GM12878 (cell line): ENCODE measurements at regions not wholly inside any gene's neighbourhood (a gene's known extent, or its start where the extent isn't known, plus 50 kb on each side); places are given as distances from the start of the nearest gene placed in this dataset.

Experiments used
- CTCF ChIP-seq, 3 experiments: IDR thresholded peaks in 2 of 3; conservative IDR thresholded peaks in 1 of 3; 2 replicates each; pipeline ENCODE4 v1.5.1; 2011; ENCODE audit warnings: low read depth in 3 of 3, low read length in 3 of 3, mild to moderate bottlenecking in 3 of 3, control low read depth in 2 of 3, moderate library complexity in 2 of 3, inconsistent platforms in 1 of 3, mixed read lengths in 1 of 3; ENCODE audit not compliant: control insufficient read depth in 2 of 3, insufficient read depth in 1 of 3; ENCODE audit errors: extremely low read depth in 1 of 3
- RAD51 ChIP-seq: fragments of 450-650 bp; IDR thresholded peaks from 2 replicates; pipeline ENCODE4 v1.6.1; 2016; ENCODE audit warnings: moderate library complexity, mild to moderate bottlenecking, inconsistent platforms
- RBBP5 ChIP-seq: fragments of 200-600 bp; sonication (generic); conservative IDR thresholded peaks from 2 replicates; pipeline ENCODE4 v1.6.1; 2016
- RCOR1 ChIP-seq: conservative IDR thresholded peaks from 2 replicates; pipeline ENCODE4 v1.6.1; 2012; ENCODE audit warnings: low read depth, low read length, improper control_type of control experiment
- SPI1 ChIP-seq: IDR thresholded peaks from 2 replicates; pipeline ENCODE4 v1.6.1; 2011; ENCODE audit warnings: low read depth, mild to moderate bottlenecking, low read length, moderate library complexity, borderline replicate concordance; ENCODE audit not compliant: insufficient read depth
- TBL1XR1 ChIP-seq: IDR thresholded peaks from 2 replicates; pipeline ENCODE4 v1.6.1; 2012; ENCODE audit warnings: low read depth, low read length, improper control_type of control experiment
- USF2 ChIP-seq: IDR thresholded peaks from 2 replicates; pipeline ENCODE4 v1.6.1; 2011; ENCODE audit warnings: low read depth, low read length, improper control_type of control experiment, borderline replicate concordance
- ZNF384 ChIP-seq: IDR thresholded peaks from 2 replicates; pipeline ENCODE4 v1.6.1; 2012; ENCODE audit warnings: low read depth, mild to moderate bottlenecking, low read length, improper control_type of control experiment, borderline replicate concordance

- no peak for TF ChIP-seq USF2
- TF ChIP-seq RCOR1, result no peak
- no peak for TF ChIP-seq ZNF384
- TF ChIP-seq SPI1, result no peak
- no peak for TF ChIP-seq CTCF (IDR thresholded peaks at IDR 0.05 in 2 of 3, conservative IDR thresholded peaks at IDR 0.05 in 1 of 3; ENCODE audit: control insufficient read depth in 2 of 3, extremely low read depth in 1 of 3, insufficient read depth in 1 of 3, low read depth in 3 of 3, low read length in 3 of 3)
- TF ChIP-seq RAD51, result no peak
- TF ChIP-seq RBBP5, result no peak
- TF ChIP-seq TBL1XR1, result no peak
Measured at GRCh38 chr10:7027237-7027912, 383.5 kb downstream of the SFMBT2 start.
